Gastrocnemius medialis (tissue), 4 donors: ENCODE measurements at regions not wholly inside any gene's neighbourhood (a gene's known extent, or its start where the extent isn't known, plus 50 kb on each side); places are given as distances from the start of the nearest gene placed in this dataset.

Source experiments
- ATAC-seq, 2 donors: fragments of 150-250 bp; one replicate each; pipeline ENCODE4 v1.9.1; 2016
- DNase-seq, 2 donors: peaks; one replicate each; pipeline ENCODE4 v3.0.0-alpha.2; 2019
- H3K27ac ChIP-seq, 4 donors: fragments of 200-600 bp; sonication (generic); 1 replicate in 1 of 4; 2 replicates in 3 of 4; pipeline ENCODE4 v1.5.1; 2016 to 2018; ENCODE audit warnings: mild to moderate bottlenecking in 2 of 4, moderate library complexity in 1 of 4
- H3K27me3 ChIP-seq, 3 donors: fragments of 200-600 bp; sonication (generic) in 2 of 3; 1 replicate in 1 of 3; 2 replicates in 2 of 3; pipeline versions ENCODE4 v1.5.1 to v1.6.0; 2016 to 2019; ENCODE audit warnings: mild to moderate bottlenecking in 1 of 3, moderate library complexity in 1 of 3
- H3K36me3 ChIP-seq, 2 donors: fragments of 200-600 bp; sonication (generic) in 1 of 2; one replicate each; pipeline ENCODE4 v1.5.1; 2017 to 2018
- H3K4me1 ChIP-seq, 2 donors: fragments of 200-600 bp; sonication (generic) in 1 of 2; one replicate each; pipeline ENCODE4 v1.5.1; 2016 to 2017; ENCODE audit warnings: mild to moderate bottlenecking in 2 of 2
- H3K4me3 ChIP-seq, 4 donors: fragments of 200-600 bp; sonication (generic) in 3 of 4; 1 replicate in 1 of 4; 2 replicates in 3 of 4; pipeline ENCODE4 v1.5.1; 2016 to 2019; ENCODE audit warnings: mild to moderate bottlenecking in 2 of 4
- H3K9me3 ChIP-seq, 3 donors: fragments of 200-600 bp; sonication (generic) in 2 of 3; 1 replicate in 1 of 3; 2 replicates in 2 of 3; pipeline ENCODE4 v1.5.1; 2016 to 2019
- CTCF ChIP-seq, 5 experiments: fragments of 450-650 bp in 3 of 5; fragments of 200-600 bp in 2 of 5; sonication (generic) in 2 of 5; IDR thresholded peaks in 4 of 5; conservative IDR thresholded peaks in 1 of 5; 1 replicate in 4 of 5; 2 replicates in 1 of 5; pipeline ENCODE4 v1.5.1; 2016 to 2019; ENCODE audit warnings: antibody characterized with exemption in 5 of 5, mild to moderate bottlenecking in 3 of 5, moderate library complexity in 3 of 5
- POLR2A ChIP-seq, 2 donors: fragments of 450-650 bp; IDR thresholded peaks; one replicate each; pipeline ENCODE4 v1.6.1; 2017; ENCODE audit warnings: antibody characterized with exemption in 2 of 2, mild to moderate bottlenecking in 2 of 2, moderate library complexity in 2 of 2
- in situ Hi-C, 4 donors: fragments of 200-750 bp; cut with MboI; loops; one replicate each; pipeline versions ENCODE4 v1.15.0 to v1.8.0; 2017; ENCODE audit warnings: low sequenced_read_pairs in 4 of 4
- intact Hi-C: fragments of 100-400 bp; cut with DNase I; formaldehyde crosslinking; loops from one replicate; pipeline ENCODE4 v1.15.1; 2023; ENCODE audit warnings: low total_unique reads

- Histone ChIP-seq H3K27me3 (no peaks in the 10 kb centered on the region), H3K9me3 (no peaks in the 10 kb centered on the region), H3K4me3 (no peak overlapping the region), H3K36me3 (no peaks in the 10 kb centered on the region), H3K27ac (no peak overlapping the region), H3K4me1 (no peaks in the 10 kb centered on the region)
- no peak for TF ChIP-seq POLR2A (IDR thresholded peaks at IDR 0.05)
- no peak for TF ChIP-seq CTCF (IDR thresholded peaks at IDR 0.05 in 4 of 5, conservative IDR thresholded peaks at IDR 0.05 in 1 of 5)
- ATAC-seq = no peak
- in situ Hi-C loops = no loop called here
- intact Hi-C loops = loop anchor here (5.0 kb wide), 1 partner anchor 37 kb away; no protein-coding TSS in a partner anchor
- no peak for DNase-seq
Measured at GRCh38 chr17:77580531-77581270, 377.8 kb upstream of the TNRC6C start.

GRCh38 chr17:77581480-77581879 is 377.0 kb upstream of the TNRC6C start:
- H3K36me3 ChIP-seq = no peaks in the 10 kb centered on the region
- no peak overlapping the region for H3K27ac ChIP-seq
- in situ Hi-C loops (no loop called here), intact Hi-C loops (loop anchor here (5.0 kb wide), 1 partner anchor 36 kb away; no protein-coding TSS in a partner anchor)
- H3K9me3 ChIP-seq = no peaks in the 10 kb centered on the region
- no peak for TF ChIP-seq CTCF (IDR thresholded peaks at IDR 0.05 in 4 of 5, conservative IDR thresholded peaks at IDR 0.05 in 1 of 5)
- no peaks in the 10 kb centered on the region for H3K27me3 ChIP-seq
- no peaks in the 10 kb centered on the region for H3K4me1 ChIP-seq
- no peak overlapping the region for H3K4me3 ChIP-seq
- ATAC-seq = peak; percentile 55 to 76
- no peak for DNase-seq

GRCh38 chr17:77585142-77585860 is 373.2 kb upstream of the TNRC6C start:
- in situ Hi-C loops = no loop called here
- ATAC-seq = no peak
- DNase-seq = no peak

DNA sequence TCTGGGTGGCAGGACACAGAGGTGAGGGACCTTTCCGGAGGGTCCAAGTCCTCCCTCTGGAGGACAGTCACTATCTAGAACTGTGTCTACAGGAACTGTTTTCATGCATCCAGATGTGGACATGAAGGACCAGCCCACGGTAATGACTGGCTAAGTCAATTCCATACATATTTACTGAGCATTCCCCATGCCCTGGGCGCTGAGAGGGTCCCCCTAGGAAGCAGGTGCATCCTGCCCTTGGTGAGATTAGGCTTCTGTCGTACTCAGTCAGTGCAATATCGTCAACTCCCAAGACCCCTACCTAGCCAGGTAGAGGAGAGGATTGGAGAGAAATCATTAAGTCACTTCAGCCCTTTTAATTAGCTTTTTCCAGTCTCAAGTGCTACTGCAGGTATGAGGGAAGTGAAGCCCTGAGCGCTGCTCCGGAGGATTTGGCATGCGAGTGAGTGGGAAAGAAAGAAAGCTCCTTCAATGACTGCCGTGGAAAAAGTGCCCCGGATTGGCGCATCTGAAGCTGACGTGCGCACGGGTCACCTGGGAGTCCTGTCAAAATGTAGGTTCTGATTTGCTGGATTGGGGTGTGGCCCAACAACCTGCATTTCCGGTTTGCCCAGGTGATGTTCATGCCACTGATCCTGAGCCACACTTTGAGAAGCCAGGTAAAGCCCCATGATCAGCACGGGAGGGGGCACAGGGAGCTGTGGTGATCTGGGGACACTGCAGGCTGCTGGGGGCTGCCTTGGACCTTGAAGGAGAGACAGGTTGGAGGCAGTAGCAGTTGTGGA is 367.4 kb upstream of the TNRC6C start:
- no peak for ATAC-seq

More at GRCh38 chr17:77585142-77585860, 373.2 kb upstream of the TNRC6C start:
- no peaks in the 10 kb centered on the region for H3K9me3 ChIP-seq
- H3K27ac ChIP-seq = no peak overlapping the region
- no peak for TF ChIP-seq CTCF (IDR thresholded peaks at IDR 0.05 in 4 of 5, conservative IDR thresholded peaks at IDR 0.05 in 1 of 5)
- no peak for TF ChIP-seq POLR2A (IDR thresholded peaks at IDR 0.05)
- H3K4me3 ChIP-seq = no peak overlapping the region
- intact Hi-C loops = no loop called here
- H3K27me3 ChIP-seq = no peaks in the 10 kb centered on the region
- H3K36me3 ChIP-seq = no peaks in the 10 kb centered on the region
- no peaks in the 10 kb centered on the region for H3K4me1 ChIP-seq

More for the DNA sequence above, 367.4 kb upstream of the TNRC6C start:
- H3K9me3 ChIP-seq = no peaks in the 10 kb centered on the region
- H3K4me1 ChIP-seq = no peaks in the 10 kb centered on the region
- H3K27me3 ChIP-seq = no peaks in the 10 kb centered on the region
- intact Hi-C loops (no loop called here), in situ Hi-C loops (no loop called here)
- no peak overlapping the region for H3K4me3 ChIP-seq
- H3K36me3 ChIP-seq = no peaks in the 10 kb centered on the region
- no peak for TF ChIP-seq CTCF (IDR thresholded peaks at IDR 0.05 in 4 of 5, conservative IDR thresholded peaks at IDR 0.05 in 1 of 5)
- TF ChIP-seq POLR2A (IDR thresholded peaks at IDR 0.05) = no peak
- no peak for DNase-seq
- H3K27ac ChIP-seq = no peak overlapping the region
